Endometrium (tissue), 2 donors: ENCODE measurements at regions not wholly inside any gene's neighbourhood (a gene's known extent, or its start where the extent isn't known, plus 50 kb on each side); places are given as distances from the start of the nearest gene placed in this dataset.

Source experiments
- FAIRE-seq: peaks from 2 replicates; lab custom pipeline; 2012; peaks lifted over from hg19 to GRCh38; lab: Jason Lieb, UNC
- donor health status: control.
- donor health status: control.

- FAIRE-seq, result no peak
Measured at GRCh38 chr2:153195342-153195741, 283.2 kb downstream of the RPRM start.

- FAIRE-seq, result no peak
Measured at GRCh38 chr2:153189091-153189888, 289.3 kb downstream of the RPRM start.

GRCh38 chr2:153179808-153180207, 298.8 kb downstream of the RPRM start:
- no peak for FAIRE-seq

GRCh38 chr2:153169609-153170008, 309.0 kb downstream of the RPRM start:
- FAIRE-seq, result no peak

GRCh38 chr2:153165021-153165420, 313.5 kb downstream of the RPRM start:
- no peak for FAIRE-seq

- no peak for FAIRE-seq
Measured at GRCh38 chr2:153163055-153163454, 315.5 kb downstream of the RPRM start.

- FAIRE-seq, result no peak
Measured at GRCh38 chr2:153156743-153157142, 321.8 kb downstream of the RPRM start.

- no peak for FAIRE-seq
Measured at GRCh38 chr2:153152036-153152435, 326.5 kb downstream of the RPRM start.

- FAIRE-seq, result no peak
Measured at GRCh38 chr2:153145470-153145978, 333.0 kb downstream of the RPRM start.

- no peak for FAIRE-seq
Measured at GRCh38 chr2:153143540-153143939, 335.0 kb downstream of the RPRM start.

GRCh38 chr2:153140498-153140897, 338.1 kb downstream of the RPRM start:
- no peak for FAIRE-seq

- FAIRE-seq, result no peak
Measured at GRCh38 chr2:153138651-153139375, 339.7 kb downstream of the RPRM start.

GRCh38 chr2:153136216-153136615, 342.3 kb downstream of the RPRM start:
- no peak for FAIRE-seq

GRCh38 chr2:153134725-153135124, 343.8 kb downstream of the RPRM start:
- FAIRE-seq, result no peak

- FAIRE-seq, result no peak
Measured at GRCh38 chr2:153133716-153134115, 344.8 kb downstream of the RPRM start.

- no peak for FAIRE-seq
Measured at GRCh38 chr2:153132418-153132817, 346.1 kb downstream of the RPRM start.

GRCh38 chr2:153115141-153115540, 363.4 kb downstream of the RPRM start:
- FAIRE-seq, result no peak

- FAIRE-seq, result no peak
Measured at GRCh38 chr2:153110486-153110885, 368.1 kb downstream of the RPRM start.

- peak; percentile 77 for FAIRE-seq
Measured at GRCh38 chr2:153109793-153110192, 368.8 kb downstream of the RPRM start.

- FAIRE-seq, result no peak
Measured at GRCh38 chr2:153106802-153107477, 371.6 kb downstream of the RPRM start.

- no peak for FAIRE-seq
Measured at GRCh38 chr2:153105829-153106578, 372.6 kb downstream of the RPRM start.

- peak; percentile 77 for FAIRE-seq
Measured at GRCh38 chr2:153101187-153101586, 377.4 kb downstream of the RPRM start.
